GM21423 (cell line): ENCODE measurements at regions not wholly inside any gene's neighbourhood (a gene's known extent, or its start where the extent isn't known, plus 50 kb on each side); places are given as distances from the start of the nearest gene placed in this dataset.

Experiments
- ATAC-seq: cut with Tn5 transposase; IDR thresholded peaks from one replicate; pipeline ENCODE4 v1.9.1; 2021; ENCODE audit warnings: mild to moderate bottlenecking, moderate library complexity; ENCODE audit not compliant: unreplicated experiment

DNA sequence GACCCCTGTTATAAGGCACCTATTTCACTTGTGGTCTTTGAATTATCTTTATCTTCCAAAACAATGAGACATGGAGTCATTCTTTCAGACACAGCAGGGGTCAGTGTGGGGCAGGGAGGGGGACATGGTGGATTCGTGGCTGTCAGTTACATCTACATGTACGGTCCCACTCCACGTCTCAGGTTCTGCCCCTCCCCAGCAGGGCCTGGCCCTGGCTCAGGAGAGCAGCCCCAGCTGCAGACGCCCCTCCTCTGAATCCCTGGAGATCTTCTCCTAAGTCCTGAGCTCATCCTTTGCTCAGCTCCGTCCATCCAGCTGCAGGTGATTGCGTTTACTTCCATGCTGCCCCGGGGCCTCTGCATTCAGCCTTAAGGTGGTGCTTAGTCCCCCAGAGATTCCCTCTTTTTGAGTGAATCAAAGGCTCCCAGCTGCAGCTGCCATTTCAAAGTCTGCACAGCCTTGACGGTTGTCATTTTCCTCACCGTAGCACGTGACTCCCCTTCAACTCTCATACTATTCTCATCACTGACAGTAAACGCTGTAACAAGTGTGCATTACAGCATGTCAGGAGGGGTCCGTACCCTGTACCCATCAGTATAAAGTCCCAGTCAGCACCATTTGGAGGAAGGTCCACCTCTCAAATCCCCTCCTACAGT, 113.4 kb upstream of the TCERG1L start:
- ATAC-seq: no peak

DNA sequence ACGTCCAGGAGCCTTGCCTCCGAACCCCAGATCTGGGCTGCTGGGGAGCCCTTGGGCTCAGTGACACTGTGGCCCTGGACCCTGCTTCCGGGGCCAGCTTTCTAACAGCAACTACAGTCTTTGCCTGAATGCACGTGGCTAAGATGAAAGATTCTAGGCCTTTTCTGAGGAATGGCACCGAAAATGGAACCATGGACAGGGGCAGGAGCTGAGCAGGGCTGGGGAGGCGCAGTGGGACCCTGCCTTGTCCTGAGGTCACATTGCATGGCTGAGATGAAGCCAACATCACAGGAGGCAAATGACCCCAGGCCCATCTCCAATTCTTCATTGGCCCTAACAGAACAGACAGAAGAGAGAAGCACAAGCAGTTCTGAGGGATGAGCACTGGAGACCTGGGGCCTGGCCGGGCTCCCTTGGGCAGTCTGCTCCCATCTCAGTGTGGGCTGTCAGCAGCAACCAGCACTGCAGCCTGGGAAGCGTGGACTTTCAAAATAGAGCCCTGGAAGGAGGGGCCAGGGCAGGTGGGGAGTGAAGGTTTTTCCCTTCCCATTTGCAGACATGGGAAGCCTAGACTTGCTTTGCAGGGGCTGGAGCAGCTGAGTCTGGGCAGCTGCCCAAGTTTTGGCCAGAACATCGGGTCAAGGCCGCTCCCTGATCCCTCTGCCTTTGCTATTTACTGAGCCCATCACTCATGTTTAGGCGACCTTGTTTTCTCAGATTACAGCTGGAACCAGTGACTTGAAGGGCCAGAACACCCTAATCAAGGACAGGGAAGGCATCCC, 114.4 kb upstream of the TCERG1L start:
- no peak for ATAC-seq

DNA sequence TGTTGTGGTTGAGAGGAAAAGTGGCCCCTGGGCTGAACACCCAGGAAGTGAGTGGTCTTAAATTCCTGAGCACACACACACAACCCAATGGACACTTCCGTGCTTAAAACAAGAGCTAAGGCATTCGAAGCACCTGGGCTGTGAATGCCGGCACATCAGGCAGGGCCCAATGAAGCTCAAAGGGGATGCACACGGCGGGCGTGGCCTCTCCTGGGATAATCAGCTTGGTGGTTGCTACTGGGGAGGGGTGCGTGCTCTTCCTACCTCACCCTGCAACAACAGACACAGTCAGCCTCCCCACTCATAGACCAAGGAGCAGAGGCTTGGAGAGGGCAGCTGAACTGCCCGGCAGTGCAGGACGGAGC, 115.0 kb upstream of the TCERG1L start:
- ATAC-seq: no peak

DNA sequence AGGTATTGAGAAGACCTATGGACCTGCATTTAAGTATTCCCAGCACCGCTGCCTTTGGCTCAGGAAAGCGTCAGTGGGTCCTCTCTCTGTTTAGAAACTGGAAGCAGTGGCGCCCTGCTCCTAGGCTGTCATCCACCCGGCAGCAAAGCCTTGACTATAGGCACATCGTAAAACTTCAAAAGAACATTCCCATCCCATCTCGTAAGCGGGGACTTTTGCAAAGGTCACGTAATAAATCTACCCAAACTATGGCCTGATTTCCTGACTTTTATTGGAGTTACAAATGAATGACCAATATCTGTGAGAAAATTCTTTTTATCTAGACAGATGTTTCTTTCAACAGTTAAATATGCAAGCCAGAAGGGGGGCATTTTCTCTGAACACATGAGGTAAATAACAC, 115.8 kb upstream of the TCERG1L start:
- no peak for ATAC-seq

DNA sequence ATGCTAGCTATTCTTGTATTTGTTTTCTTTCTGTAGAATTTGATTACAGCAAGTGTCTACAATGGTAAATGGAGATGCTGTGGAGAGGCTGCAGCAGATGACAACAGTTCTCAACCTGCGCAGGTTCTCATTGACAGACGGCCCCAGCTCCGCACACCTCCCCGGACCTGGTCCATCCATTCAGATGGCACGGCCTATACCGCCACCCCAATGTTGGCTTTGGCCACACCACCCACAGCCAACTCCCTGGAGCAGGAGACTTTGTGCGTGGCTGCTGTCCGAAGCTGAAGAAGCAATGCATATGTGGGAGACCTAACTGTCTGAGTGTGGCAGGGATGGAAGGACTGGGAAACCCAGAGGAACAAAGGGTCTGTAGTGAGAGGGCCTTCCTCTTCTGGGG, 116.4 kb upstream of the TCERG1L start:
- no peak for ATAC-seq

DNA sequence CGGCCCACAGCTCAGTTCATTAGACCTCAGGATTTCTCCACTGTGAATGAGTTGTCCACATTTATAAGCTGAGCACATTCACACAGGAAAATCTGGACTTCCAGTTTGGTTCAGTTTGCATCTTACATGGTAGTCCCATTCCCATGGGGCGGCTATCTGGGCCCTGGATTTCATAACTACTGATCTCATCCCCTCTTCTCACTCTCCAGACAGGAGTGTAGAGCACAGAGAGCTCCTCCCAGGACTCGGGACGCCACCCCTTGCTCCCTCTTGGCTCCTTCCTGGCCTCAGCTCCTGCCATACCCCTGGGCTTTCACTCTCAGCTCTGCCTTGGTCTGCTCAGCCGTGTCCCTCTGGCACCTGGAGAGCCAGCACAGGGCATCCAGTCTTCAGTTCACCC, 117.6 kb upstream of the TCERG1L start:
- no peak for ATAC-seq

DNA sequence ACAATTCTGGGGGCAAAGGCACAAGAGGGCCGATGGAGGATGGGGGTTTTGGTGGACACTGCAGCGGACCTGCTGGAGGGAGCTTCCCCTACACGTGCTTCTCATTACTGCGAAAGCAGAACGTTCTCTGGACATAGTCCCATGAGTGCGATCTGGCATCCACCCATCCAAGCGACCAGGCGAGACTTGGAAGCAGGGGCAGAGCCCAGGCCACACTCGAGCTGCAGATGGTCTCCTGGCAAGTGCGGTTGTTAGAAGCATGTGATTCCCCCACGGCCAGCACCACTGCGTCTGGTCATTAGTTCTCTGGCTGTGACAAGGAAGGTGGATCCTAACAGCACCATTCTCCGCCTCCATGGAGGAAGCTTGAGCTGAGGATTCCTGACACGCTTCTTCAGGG, 118.4 kb upstream of the TCERG1L start:
- no peak for ATAC-seq

DNA sequence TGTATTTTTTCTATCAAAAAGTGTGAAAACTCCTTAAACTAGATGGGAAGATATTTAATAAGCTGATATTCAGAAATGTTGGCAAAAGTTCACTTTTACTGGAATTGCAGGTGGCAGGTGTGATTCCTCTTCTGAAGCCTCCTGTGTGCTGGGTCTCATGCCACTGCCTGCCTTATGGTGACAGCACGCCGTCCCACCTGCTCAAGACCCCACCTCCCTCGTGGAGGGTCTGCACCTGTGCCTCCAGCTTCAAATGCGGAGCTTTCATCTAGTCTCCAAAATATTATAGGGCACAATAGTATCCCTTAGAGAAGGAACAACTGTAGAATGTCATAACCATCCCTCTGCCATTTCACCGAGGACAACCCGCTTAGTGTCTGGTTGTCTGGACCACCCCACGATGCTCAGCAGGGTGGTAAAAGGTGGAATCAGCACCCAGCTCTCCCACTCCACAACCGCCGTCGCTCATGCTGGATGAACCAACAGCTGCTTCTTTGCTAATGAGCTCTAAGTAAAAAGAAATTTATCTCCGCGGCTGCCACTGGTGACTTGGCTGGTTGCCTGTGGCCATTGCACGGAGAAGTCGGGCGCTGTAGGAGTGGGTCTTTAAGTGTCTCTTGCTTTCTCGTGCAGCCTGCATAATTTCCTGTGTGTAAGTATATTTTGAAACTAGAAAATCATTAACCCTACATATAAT, 119.3 kb upstream of the TCERG1L start:
- no peak for ATAC-seq

DNA sequence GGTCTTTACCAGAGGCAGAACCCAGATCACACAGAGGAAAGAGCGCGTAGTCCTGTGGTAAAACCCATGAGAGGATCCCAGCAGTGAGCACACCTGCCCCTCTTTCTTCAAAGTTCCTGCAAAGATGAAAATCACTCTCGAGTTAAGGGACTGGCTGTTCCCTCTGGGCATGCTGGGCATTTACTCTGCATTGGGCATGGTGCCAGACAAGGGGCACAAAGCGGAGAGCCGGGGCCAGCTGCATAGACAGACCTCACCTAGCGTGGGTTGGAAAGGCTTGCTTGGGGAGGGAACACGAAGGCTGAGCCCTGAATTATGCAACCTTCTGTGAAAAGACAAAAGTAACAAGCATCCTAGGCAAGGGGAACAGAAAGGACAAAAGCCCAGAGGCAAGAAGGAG, 120.0 kb upstream of the TCERG1L start:
- ATAC-seq: no peak

DNA sequence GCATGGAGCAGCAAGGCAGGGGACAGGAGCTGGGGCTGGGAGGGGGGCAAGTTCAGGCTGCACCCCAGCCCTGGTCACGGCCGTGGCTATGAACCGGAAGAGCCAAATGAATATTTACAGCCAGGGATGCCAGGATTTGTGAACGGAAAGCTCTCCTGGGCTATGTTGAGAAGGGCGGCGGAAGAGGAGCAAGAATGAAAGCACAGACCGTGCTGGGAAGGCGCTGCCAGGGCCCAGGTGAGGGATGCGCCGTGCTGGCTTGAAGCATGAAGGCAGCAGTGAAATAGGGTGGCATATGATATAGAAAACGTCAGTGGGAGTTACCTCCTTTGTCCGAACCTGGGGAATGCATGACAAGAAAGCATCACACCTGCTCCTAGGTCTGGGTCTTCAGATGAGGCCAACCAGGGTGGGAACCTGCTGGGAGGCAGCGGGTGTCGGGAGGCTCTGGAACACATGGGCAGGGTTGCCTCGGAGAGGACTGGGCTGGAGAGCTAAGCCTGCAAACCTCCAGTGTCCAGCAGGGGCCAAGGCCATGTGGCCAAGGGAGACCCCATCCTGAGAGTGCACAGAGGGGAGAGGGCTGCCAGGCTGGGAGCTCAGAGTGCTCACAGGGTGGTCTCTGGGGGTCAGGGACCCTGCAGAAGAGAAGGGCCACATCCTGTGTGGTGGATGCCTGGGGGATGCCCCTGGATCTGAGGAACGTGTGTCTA, 120.6 kb upstream of the TCERG1L start:
- no peak for ATAC-seq

DNA sequence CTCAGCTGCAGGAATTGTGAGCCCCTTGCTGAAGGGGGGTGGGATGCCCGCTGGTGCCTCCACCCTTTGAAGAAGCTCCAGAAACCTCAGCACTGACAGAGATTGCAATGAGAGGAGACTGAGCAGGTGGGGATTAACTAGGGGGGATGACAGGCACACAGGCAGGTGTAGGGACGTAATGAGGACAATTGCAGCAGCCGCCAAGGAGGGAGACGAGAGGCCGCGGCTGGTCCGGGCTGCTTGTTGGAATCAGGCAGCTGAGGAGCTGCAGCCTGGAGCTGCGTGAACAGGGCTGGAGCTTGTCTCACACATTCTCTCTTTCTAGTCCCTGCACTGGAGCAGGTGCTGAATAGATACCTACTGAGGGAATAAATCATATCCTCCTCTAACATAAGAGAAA, 122.0 kb upstream of the TCERG1L start:
- ATAC-seq: no peak

DNA sequence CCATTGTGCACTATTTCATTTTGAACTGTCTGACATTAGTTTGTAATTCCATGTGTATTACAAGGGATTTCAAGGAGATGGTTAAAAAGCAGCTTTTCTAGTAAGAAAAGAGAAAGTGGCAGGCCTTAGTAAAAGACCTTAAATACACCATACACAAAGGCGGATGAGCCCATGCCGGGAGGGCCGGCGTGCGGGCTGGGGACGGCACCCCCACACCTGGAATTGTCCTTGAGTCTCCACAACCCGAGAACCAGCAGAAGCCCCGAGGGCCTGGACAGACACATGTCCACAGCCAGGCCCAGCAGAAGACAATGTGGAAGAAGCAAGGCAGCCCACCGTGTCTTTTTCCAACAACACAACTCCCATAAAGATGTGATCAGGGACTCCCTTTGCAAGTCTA, 123.7 kb upstream of the TCERG1L start:
- ATAC-seq: no peak

DNA sequence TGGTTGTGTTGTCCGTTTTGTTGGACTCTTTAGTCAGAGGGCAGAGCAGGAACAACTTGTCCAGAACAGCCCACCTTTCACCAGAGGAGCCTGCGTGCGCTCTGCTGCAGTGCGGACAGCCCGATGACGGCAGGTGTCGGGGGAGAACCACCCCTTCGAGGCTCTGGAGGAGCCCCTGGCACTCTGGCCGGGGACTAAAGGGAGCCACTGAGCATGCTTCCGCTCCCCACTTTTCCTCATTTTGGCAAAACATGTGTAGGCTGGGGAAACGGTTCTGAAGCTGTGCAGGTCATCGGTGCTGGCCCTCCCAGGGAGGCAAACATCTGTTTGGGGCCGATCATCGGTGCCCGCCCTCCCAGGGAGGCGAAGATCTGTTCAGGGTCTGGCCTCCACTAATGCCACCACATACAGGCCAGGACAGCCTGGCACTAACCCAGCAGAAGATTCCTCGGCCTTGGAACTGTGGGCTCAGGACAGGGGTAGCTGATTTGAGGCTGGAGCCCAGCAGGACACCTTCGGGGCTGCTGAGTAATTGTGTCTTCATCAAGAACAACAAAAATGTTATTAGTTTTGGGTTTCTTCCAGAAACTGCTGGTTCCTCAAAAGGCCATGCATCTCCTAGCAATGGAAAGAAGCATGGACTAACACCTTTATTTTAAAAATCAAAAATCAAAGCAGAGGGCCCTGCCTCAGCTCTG, 124.4 kb upstream of the TCERG1L start:
- ATAC-seq: no peak

DNA sequence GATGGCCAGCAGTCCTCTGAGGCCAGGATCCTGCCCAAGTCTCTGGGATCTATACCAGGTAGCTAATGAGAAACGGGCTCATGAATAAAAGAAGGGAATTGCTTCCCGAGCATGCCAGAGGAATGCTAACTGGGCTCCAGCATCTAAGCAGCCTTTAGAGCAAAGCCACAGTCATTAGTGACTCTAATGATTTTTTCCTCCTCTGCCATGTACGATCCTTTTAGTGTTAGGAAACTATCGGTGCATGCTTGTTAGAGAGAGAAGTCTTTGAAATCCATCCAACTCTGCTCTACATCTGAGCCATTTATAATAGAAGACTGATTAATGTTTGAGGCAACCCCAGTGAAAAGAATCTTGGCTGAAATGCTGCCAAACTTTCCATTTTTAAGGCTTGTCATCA, 124.9 kb upstream of the TCERG1L start:
- no peak for ATAC-seq

DNA sequence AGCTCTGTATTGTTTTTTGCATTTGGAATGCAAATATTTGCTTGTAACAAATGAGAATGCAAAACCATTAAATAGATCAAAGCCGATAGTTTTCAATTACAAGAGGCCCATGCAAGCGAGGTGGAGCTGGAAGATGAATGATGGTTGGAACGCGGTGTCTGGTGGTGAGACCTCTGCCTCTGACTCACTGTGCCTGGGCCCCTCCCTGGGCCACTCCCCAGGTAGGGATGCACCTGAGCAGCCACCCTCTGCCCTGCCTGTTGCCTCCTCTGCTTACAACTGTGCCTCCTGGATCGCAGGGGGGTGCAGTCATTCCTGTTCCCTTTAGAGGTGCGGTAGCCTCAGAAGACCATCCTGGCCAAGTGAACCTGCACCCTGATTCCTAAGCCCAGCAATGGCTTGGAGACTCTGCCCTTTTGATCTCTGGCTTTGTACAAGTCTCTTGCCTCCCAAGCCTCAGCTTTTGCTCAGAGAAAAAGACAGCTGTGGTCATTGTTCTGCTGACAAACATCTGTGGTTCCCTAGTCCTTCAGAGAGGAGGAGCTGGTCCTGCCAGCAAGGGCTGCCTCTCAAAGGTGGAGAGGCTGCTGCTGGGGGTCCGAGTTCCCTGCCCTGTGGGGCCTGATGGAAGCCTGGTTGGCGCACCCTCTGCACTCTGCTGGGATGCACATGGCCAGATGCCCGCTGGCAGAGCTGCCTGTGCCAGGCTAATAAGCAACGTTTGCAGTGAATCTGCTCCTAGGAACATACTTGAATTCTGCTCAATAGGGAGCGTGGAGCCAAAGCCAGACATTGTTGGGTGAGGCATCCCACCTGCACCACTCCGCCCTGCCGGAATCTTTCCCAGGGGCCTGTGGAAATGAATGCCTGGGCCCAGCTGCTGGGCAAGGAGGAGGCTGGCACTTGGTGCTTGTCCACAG, 126.3 kb upstream of the TCERG1L start:
- no peak for ATAC-seq

DNA sequence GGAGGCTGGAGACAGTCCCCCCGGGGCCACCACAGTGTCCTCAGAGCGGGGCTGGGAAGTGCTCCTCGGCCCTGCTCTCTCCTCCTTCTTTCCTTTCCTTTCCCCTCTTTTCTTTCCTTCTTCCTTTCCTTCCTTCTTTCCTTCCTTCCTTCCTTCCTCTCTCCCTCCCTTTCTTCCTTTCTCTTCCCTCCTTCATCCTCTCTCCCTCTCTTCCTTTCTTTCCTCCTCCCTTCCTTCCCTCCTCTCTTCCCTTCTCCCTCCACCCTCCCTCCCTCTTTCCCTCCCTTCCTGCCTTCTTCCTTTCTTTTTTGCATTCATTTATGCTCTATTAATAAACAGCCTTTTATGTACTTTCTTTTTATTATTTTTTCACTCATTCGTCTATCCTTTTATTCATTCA, 127.1 kb upstream of the TCERG1L start:
- ATAC-seq: no peak

DNA sequence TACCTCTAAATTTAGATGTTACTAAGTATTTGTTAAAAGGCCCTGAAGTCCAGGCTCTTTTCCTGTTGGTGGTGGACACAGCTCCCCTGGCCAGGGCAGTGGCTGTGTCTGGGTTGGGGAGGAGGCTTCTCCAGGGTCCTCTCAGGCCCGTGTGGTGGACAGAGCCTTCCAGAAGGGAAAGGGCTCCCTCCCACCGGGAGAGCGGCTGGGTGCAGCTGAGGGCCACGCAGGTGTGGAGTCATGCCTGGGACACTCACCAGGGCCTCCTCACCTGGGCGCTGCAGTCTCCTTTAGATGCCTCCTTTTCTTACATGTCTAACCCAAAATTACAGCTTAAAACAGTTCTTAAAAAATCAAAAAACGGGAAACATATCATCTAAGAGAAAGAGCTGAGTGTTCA, 128.2 kb upstream of the TCERG1L start:
- no peak for ATAC-seq

DNA sequence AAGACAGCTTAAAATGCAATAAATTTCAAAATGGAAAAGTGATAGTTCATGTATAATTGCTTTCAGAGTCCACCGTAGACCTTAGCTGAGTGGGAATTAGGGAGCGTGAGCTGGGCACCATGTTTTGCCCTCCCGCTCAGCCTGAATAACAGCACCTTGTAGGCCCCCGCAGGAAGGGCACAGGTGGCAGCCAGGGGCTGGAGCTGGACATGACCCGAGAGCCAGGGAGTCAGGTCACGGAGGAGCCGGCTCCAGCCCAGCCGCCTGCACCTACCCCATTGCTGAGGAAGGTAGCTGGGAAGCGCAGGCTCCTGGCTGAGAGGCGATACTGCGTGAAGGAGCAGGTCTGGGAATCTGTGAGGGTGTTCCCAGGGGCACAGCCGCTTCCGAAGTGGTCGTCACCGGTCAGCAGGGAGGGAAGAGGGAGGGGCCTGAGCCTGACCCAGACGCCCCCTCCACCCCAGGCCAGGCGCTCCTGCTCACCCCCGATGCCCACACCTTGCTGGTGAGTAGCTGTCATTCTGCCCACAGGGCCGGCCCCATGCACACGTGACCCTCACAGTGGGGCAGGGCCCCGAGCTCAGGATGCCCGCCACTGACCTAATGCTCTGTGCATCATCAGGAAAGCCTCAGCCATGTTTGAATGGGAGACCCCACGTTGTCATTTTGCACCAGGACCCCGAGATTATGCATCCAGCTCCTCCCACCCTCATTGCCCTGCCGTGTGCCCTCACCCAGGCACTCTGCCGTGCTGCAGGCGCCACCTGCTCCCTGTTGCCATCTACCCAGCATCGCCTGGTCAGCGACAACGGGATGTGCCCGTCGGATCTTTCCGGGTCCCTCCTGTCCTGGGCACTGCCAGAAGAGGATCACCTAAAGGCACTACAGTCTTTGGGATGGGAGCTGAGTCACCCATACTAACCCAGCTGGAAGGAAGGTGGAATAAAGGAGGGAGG, 129.2 kb upstream of the TCERG1L start:
- ATAC-seq: no peak

DNA sequence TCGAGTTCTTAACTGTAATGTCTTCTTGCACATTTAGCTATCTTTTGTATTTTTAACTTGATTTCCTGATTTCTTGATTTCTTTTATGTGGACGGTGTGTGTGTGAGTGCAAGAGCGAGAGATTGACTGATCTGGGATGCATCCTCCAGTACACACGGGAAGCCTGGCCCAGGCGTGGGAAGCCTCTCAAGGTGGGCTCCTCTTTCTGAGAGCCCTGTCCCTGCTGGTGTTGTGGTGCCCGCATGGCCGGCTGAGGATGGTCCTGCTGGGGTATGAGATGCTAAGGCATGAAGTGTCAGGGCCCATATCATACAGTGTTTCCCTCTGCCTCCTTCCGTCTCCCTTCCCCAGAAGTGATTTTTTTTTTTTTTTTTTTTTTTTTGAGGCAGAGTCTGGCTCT, 130.8 kb upstream of the TCERG1L start:
- ATAC-seq: no peak
